C4-2B (cell line): ENCODE measurements at regions not wholly inside any gene's neighbourhood (a gene's known extent, or its start where the extent isn't known, plus 50 kb on each side); places are given as distances from the start of the nearest gene placed in this dataset.

Source experiments
- ZFX ChIP-seq: fragments of 450-650 bp; IDR thresholded peaks from 2 replicates; pipeline ENCODE4 v1.6.1; 2017
- TF ChIP-seq, protein P1 (sequence below): fragments of 450-650 bp; conservative IDR thresholded peaks from 2 replicates; pipeline ENCODE4 v1.5.1; 2017; ENCODE audit warnings: mild to moderate bottlenecking

DNA sequence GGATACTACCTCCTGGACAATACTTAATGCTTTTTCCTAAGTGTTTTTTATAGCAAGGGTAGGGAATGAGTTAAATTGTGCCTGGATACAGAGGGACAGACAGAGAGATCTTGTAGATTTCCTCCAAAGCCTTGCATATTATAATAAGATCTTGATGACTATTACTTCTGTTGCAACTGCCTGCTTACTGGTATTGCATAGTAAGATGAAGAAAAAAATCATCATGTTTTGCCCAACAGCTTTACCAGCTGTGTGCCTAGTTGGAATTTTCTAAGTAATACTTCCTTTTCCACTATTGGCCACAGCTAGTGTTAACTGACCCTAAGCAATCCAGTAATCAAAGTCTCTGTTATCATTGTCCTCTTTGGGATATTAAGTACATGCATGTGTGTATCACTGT is 139.0 kb downstream of the DCK start:
- TF ChIP-seq, protein P1, sequence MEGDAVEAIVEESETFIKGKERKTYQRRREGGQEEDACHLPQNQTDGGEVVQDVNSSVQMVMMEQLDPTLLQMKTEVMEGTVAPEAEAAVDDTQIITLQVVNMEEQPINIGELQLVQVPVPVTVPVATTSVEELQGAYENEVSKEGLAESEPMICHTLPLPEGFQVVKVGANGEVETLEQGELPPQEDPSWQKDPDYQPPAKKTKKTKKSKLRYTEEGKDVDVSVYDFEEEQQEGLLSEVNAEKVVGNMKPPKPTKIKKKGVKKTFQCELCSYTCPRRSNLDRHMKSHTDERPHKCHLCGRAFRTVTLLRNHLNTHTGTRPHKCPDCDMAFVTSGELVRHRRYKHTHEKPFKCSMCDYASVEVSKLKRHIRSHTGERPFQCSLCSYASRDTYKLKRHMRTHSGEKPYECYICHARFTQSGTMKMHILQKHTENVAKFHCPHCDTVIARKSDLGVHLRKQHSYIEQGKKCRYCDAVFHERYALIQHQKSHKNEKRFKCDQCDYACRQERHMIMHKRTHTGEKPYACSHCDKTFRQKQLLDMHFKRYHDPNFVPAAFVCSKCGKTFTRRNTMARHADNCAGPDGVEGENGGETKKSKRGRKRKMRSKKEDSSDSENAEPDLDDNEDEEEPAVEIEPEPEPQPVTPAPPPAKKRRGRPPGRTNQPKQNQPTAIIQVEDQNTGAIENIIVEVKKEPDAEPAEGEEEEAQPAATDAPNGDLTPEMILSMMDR = no peak
- no peak for TF ChIP-seq ZFX
